ENCODE measurements at regions not wholly inside any gene's neighbourhood (a gene's known extent, or its start where the extent isn't known, plus 50 kb on each side); places are given as distances from the start of the nearest gene placed in this dataset.

DNA sequence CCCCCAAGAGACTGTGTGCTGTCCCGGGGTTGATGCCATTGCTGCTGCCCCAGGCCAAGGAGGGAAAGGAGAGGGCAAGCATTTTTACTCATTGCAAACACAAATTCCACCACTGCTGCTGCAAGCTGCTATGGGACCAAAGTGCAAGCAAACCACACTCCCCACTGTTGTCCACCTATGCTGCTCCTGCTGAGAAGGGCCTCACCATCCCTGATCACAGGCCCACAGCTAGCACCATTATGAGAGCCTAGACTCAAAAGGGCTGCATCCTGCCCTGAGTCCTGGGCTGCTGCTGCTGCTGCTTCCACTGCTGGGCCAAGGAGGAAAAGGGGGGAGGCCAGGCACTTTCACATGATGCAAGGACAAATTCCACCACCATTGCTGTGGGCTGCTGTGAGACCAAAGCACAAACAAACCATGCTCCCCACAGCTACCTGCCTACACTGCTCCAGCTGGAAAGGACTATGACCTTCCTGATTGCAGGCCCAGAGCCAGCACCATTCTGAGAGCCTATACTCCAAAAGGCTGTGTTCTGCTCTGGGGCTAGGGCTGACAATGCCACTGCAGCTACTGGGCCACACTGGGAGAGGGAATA lies 218.2 kb upstream of the ZCCHC13 start:
- in situ Hi-C loops (cut with MboI; ENCODE audit: low sequenced_read_pairs in 4 of 4) (no loop called here), intact Hi-C loops (cut with DNase I; ENCODE audit: low total_unique reads) (no loop called here)
- Histone ChIP-seq H3K27ac (no peak overlapping the region), H3K4me1 (no peaks in the 10 kb centered on the region), H3K9me3 (no peaks in the 10 kb centered on the region), H3K36me3 (no peaks in the 10 kb centered on the region), H3K4me3 (no peak overlapping the region), H3K27me3 (peaks cover 0 to 4% (median 0%) of the 10 kb centered on the region in 3 donors)
- DNase-seq (no peak), ATAC-seq (no peak)
- TF ChIP-seq POLR2A (IDR thresholded peaks at IDR 0.05) = no peak
- TF ChIP-seq, protein P1, sequence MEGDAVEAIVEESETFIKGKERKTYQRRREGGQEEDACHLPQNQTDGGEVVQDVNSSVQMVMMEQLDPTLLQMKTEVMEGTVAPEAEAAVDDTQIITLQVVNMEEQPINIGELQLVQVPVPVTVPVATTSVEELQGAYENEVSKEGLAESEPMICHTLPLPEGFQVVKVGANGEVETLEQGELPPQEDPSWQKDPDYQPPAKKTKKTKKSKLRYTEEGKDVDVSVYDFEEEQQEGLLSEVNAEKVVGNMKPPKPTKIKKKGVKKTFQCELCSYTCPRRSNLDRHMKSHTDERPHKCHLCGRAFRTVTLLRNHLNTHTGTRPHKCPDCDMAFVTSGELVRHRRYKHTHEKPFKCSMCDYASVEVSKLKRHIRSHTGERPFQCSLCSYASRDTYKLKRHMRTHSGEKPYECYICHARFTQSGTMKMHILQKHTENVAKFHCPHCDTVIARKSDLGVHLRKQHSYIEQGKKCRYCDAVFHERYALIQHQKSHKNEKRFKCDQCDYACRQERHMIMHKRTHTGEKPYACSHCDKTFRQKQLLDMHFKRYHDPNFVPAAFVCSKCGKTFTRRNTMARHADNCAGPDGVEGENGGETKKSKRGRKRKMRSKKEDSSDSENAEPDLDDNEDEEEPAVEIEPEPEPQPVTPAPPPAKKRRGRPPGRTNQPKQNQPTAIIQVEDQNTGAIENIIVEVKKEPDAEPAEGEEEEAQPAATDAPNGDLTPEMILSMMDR (IDR thresholded peaks at IDR 0.05 in 4 of 5, conservative IDR thresholded peaks at IDR 0.05 in 1 of 5) = no peak

GRCh38 chrX:74080165-74080564 lies 223.8 kb upstream of the ZCCHC13 start:
- no peak for ATAC-seq
- Histone ChIP-seq H3K36me3 (no peaks in the 10 kb centered on the region), H3K9me3 (no peaks in the 10 kb centered on the region), H3K4me1 (no peaks in the 10 kb centered on the region), H3K4me3 (no peak overlapping the region), H3K27ac (no peak overlapping the region), H3K27me3 (peaks cover 0 to 12% (median 0%) of the 10 kb centered on the region in 3 donors)
- DNase-seq = no peak
- intact Hi-C loops (cut with DNase I; ENCODE audit: low total_unique reads) = no loop called here
- TF ChIP-seq POLR2A (IDR thresholded peaks at IDR 0.05) = no peak
- TF ChIP-seq, protein P1 (IDR thresholded peaks at IDR 0.05 in 4 of 5, conservative IDR thresholded peaks at IDR 0.05 in 1 of 5) = no peak
- in situ Hi-C loops (cut with MboI; ENCODE audit: low sequenced_read_pairs in 4 of 4) = no loop called here

- ATAC-seq = no peak
- DNase-seq = no peak
- Histone ChIP-seq H3K27me3 (no peaks in the 10 kb centered on the region), H3K27ac (no peak overlapping the region), H3K4me3 (no peak overlapping the region), H3K9me3 (no peaks in the 10 kb centered on the region), H3K4me1 (no peaks in the 10 kb centered on the region), H3K36me3 (no peaks in the 10 kb centered on the region)
- in situ Hi-C loops (cut with MboI; ENCODE audit: low sequenced_read_pairs in 4 of 4) = no loop called here
- TF ChIP-seq, protein P1 (IDR thresholded peaks at IDR 0.05 in 4 of 5, conservative IDR thresholded peaks at IDR 0.05 in 1 of 5) = no peak
- TF ChIP-seq POLR2A (IDR thresholded peaks at IDR 0.05) = no peak
- intact Hi-C loops (cut with DNase I; ENCODE audit: low total_unique reads) = no loop called here
Observed at GRCh38 chrX:74065831-74066390, 213.4 kb upstream of the XIST start.

- Histone ChIP-seq H3K36me3 (no peaks in the 10 kb centered on the region), H3K27me3 (no peaks in the 10 kb centered on the region), H3K9me3 (no peaks in the 10 kb centered on the region), H3K27ac (no peak overlapping the region), H3K4me3 (no peak overlapping the region), H3K4me1 (no peaks in the 10 kb centered on the region)
- ATAC-seq (no peak), DNase-seq (no peak)
- no peak for TF ChIP-seq POLR2A (IDR thresholded peaks at IDR 0.05)
- TF ChIP-seq, protein P1 (IDR thresholded peaks at IDR 0.05 in 4 of 5, conservative IDR thresholded peaks at IDR 0.05 in 1 of 5) = no peak
- in situ Hi-C loops (cut with MboI; ENCODE audit: low sequenced_read_pairs in 4 of 4) (no loop called here), intact Hi-C loops (cut with DNase I; ENCODE audit: low total_unique reads) (no loop called here)
Observed at GRCh38 chrX:74063426-74064155, 211.1 kb upstream of the XIST start.
